ENCODE measurements at regions not wholly inside any gene's neighbourhood (a gene's known extent, or its start where the extent isn't known, plus 50 kb on each side); places are given as distances from the start of the nearest gene placed in this dataset.

GRCh38 chr17:36879624-36880131 is 57.6 kb upstream of the LHX1 start:
- no peaks in the 10 kb centered on the region for H3K27me3 ChIP-seq
- no peak overlapping the region for H3K4me3 ChIP-seq
- no peaks in the 10 kb centered on the region for H3K4me1 ChIP-seq (ENCODE audit: low read depth)
- no peak overlapping the region for H3K27ac ChIP-seq
- H3K9me3 ChIP-seq (ENCODE audit: low read depth): no peaks in the 10 kb centered on the region
- no peak for DNase-seq (ENCODE audit: low read depth in 1 of 2, low spot score in 1 of 2)
- TF ChIP-seq, protein P1, sequence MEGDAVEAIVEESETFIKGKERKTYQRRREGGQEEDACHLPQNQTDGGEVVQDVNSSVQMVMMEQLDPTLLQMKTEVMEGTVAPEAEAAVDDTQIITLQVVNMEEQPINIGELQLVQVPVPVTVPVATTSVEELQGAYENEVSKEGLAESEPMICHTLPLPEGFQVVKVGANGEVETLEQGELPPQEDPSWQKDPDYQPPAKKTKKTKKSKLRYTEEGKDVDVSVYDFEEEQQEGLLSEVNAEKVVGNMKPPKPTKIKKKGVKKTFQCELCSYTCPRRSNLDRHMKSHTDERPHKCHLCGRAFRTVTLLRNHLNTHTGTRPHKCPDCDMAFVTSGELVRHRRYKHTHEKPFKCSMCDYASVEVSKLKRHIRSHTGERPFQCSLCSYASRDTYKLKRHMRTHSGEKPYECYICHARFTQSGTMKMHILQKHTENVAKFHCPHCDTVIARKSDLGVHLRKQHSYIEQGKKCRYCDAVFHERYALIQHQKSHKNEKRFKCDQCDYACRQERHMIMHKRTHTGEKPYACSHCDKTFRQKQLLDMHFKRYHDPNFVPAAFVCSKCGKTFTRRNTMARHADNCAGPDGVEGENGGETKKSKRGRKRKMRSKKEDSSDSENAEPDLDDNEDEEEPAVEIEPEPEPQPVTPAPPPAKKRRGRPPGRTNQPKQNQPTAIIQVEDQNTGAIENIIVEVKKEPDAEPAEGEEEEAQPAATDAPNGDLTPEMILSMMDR (IDR thresholded peaks at IDR 0.05; ENCODE audit: low read depth, low read length): no peak
- no peaks in the 10 kb centered on the region for H3K36me3 ChIP-seq

DNA sequence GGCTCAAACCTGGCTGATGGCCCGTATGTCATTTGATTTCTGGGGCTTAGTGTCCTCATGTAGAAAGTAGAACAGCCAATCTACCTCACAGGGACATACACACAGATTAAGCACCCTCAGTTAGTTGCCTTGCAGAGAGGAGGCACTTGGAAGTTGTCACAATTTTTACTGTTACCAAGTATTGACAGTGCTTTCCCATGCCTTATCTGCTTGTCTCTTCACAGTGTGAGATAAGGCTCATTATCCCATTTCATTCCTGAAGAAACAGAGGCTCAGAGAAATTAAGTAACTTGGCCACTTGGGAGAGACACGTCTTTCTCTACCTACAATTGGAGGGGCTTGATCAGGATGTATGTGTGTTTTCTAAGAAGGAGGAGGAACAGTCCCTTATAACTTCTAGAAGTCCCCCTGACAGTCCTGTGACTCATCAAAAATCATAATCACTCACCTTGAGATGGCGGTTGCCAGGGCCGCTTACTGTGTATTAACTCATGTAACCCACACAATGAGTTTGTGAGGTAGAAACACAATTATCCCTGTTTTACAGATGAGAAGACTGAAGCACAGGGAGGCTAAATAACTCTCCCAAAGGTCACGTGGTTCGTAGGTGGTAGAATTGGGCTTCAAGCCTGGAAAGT is 56.9 kb upstream of the LHX1 start:
- H3K4me3 ChIP-seq: no peak overlapping the region
- TF ChIP-seq, protein P1 (IDR thresholded peaks at IDR 0.05; ENCODE audit: low read depth, low read length): no peak
- H3K27me3 ChIP-seq: no peaks in the 10 kb centered on the region
- no peak overlapping the region for H3K27ac ChIP-seq
- H3K36me3 ChIP-seq: no peaks in the 10 kb centered on the region
- H3K4me1 ChIP-seq (ENCODE audit: low read depth): no peaks in the 10 kb centered on the region
- H3K9me3 ChIP-seq (ENCODE audit: low read depth): no peaks in the 10 kb centered on the region
- no peak for DNase-seq (ENCODE audit: low read depth in 1 of 2, low spot score in 1 of 2)

DNA sequence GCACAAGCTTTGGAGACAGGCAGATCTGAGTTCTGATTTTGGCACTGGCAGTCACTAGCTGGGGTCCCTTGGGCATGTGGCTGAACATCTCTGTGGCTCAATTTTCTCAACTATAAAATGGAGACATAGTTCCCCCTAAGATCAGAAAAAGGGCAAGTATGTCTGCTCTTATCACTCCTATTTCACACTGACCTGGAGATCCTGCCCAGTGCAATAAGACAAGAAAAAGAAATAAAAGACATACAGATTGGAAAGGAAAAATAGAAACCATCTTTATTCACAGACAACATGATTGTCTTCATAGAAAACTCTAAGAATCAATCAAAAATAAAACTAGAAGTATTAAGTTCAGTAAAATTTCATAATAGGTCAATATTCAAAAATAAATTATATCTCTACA is 56.0 kb upstream of the LHX1 start:
- TF ChIP-seq, protein P1 (IDR thresholded peaks at IDR 0.05; ENCODE audit: low read depth, low read length): no peak
- Histone ChIP-seq H3K36me3 (no peaks in the 10 kb centered on the region), H3K27ac (no peak overlapping the region), H3K4me3 (no peak overlapping the region), H3K4me1 (ENCODE audit: low read depth) (no peaks in the 10 kb centered on the region), H3K9me3 (ENCODE audit: low read depth) (no peaks in the 10 kb centered on the region), H3K27me3 (no peaks in the 10 kb centered on the region)
- DNase-seq (ENCODE audit: low read depth in 1 of 2, low spot score in 1 of 2): no peak

DNA sequence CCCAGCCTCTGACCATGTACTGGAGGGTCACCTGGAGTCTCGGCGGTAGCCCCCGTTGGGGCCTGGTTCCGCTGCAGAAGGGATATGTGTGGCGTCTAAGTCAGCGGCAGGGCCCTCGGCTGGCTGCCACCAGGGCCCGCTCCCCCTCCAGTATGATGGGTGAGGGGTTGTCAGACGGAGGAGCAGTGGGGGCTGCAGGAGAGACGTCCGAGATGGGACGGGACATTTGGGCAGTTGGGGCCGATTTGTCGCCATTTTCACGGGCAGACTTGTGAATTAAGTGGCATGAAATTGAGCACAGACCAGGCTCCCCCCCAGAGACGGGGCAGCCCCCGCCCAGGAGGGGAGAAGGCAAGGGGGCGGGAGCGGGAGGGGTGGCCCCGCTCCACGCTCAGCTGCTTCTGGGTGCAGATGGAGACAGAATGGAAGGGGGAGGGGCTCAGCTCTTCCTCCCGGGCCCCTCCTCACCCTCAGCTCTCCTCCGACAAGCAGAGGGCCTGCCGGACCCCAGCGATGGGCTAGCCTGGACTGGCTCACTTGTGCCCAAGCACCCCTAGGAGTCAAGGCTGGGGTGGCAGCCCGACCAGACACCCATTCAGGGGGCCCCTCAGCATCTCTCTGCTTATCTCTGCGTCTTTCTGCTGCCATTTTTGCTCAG is 52.7 kb upstream of the LHX1 start:
- H3K27me3 ChIP-seq: no peaks in the 10 kb centered on the region
- no peaks in the 10 kb centered on the region for H3K36me3 ChIP-seq
- H3K9me3 ChIP-seq (ENCODE audit: low read depth): no peaks in the 10 kb centered on the region
- TF ChIP-seq, protein P1 (IDR thresholded peaks at IDR 0.05; ENCODE audit: low read depth, low read length): no peak
- H3K27ac ChIP-seq: no peak overlapping the region
- peaks cover 5% of the 10 kb centered on the region for H3K4me1 ChIP-seq (ENCODE audit: low read depth)
- H3K4me3 ChIP-seq: no peak overlapping the region
- no peak for DNase-seq (ENCODE audit: low read depth in 1 of 2, low spot score in 1 of 2)

GRCh38 chr17:36885153-36885735 is 52.0 kb upstream of the LHX1 start:
- TF ChIP-seq, protein P1 (IDR thresholded peaks at IDR 0.05; ENCODE audit: low read depth, low read length): no peak
- Histone ChIP-seq H3K36me3 (no peaks in the 10 kb centered on the region), H3K27me3 (no peaks in the 10 kb centered on the region), H3K9me3 (ENCODE audit: low read depth) (no peaks in the 10 kb centered on the region), H3K27ac (no peak overlapping the region), H3K4me1 (ENCODE audit: low read depth) (peaks cover 11% of the 10 kb centered on the region), H3K4me3 (no peak overlapping the region)
- peak in 1 of 2 donors; percentile 76 for DNase-seq (ENCODE audit: low read depth in 1 of 2, low spot score in 1 of 2)

Measured in cardiac muscle cell (in vitro differentiated cells and primary cell).